HG03457 (cell line): ENCODE measurements at regions not wholly inside any gene's neighbourhood (a gene's known extent, or its start where the extent isn't known, plus 50 kb on each side); places are given as distances from the start of the nearest gene placed in this dataset.
"Not testable (repeated sequence)": the region's sequence is repeated elsewhere in the genome, so short reads cannot be mapped to it uniquely, and the experiment has no call there.

Experiments
- ATAC-seq: cut with Tn5 transposase; IDR thresholded peaks from one replicate; pipeline ENCODE4 v1.9.1; 2021; ENCODE audit warnings: moderate number of reproducible peaks; ENCODE audit not compliant: unreplicated experiment

GRCh38 chr3:110504901-110505300 lies 566.7 kb upstream of the NECTIN3 start:
- no peak for ATAC-seq

GRCh38 chr3:110506890-110507289 lies 564.7 kb upstream of the NECTIN3 start:
- ATAC-seq: no peak

- ATAC-seq: not testable (repeated sequence)
Observed at GRCh38 chr3:110507570-110507969, 564.0 kb upstream of the NECTIN3 start.

GRCh38 chr3:110512961-110513360 lies 558.7 kb upstream of the NECTIN3 start:
- ATAC-seq: no peak

- no peak for ATAC-seq
Observed at GRCh38 chr3:110518031-110518430, 553.6 kb upstream of the NECTIN3 start.

GRCh38 chr3:110519071-110519470 lies 552.5 kb upstream of the NECTIN3 start:
- no peak for ATAC-seq

GRCh38 chr3:110521019-110521418 lies 550.6 kb upstream of the NECTIN3 start:
- no peak for ATAC-seq

- ATAC-seq: not testable (repeated sequence)
Observed at GRCh38 chr3:110525558-110526064, 546.0 kb upstream of the NECTIN3 start.

GRCh38 chr3:110526777-110527727 lies 544.6 kb upstream of the NECTIN3 start:
- no peak for ATAC-seq

GRCh38 chr3:110528305-110529121 lies 543.1 kb upstream of the NECTIN3 start:
- ATAC-seq: no peak

GRCh38 chr3:110530902-110531301 lies 540.7 kb upstream of the NECTIN3 start:
- no peak for ATAC-seq

- ATAC-seq: no peak
Observed at GRCh38 chr3:110533089-110533488, 538.5 kb upstream of the NECTIN3 start.

- ATAC-seq: no peak
Observed at GRCh38 chr3:110542552-110543150, 529.0 kb upstream of the NECTIN3 start.

GRCh38 chr3:110544730-110545129 lies 526.9 kb upstream of the NECTIN3 start:
- ATAC-seq: no peak

- no peak for ATAC-seq
Observed at GRCh38 chr3:110550511-110550910, 521.1 kb upstream of the NECTIN3 start.

- ATAC-seq: no peak
Observed at GRCh38 chr3:110562621-110563020, 509.0 kb upstream of the NECTIN3 start.

GRCh38 chr3:110564674-110565073 lies 506.9 kb upstream of the NECTIN3 start:
- ATAC-seq: no peak

- ATAC-seq: no peak
Observed at GRCh38 chr3:110567029-110567428, 504.6 kb upstream of the NECTIN3 start.

- peak; percentile 60 for ATAC-seq
Observed at GRCh38 chr3:110568246-110568645, 503.4 kb upstream of the NECTIN3 start.

- no peak for ATAC-seq
Observed at GRCh38 chr3:110569073-110569472, 502.5 kb upstream of the NECTIN3 start.

- no peak for ATAC-seq
Observed at GRCh38 chr3:110575702-110576101, 495.9 kb upstream of the NECTIN3 start.
